Esophagus squamous epithelium (tissue), 4 donors: ENCODE measurements at regions not wholly inside any gene's neighbourhood (a gene's known extent, or its start where the extent isn't known, plus 50 kb on each side); places are given as distances from the start of the nearest gene placed in this dataset.

Experiments
- POLR2A ChIP-seq, 4 donors: fragments of 450-650 bp; IDR thresholded peaks; one replicate each; pipeline ENCODE4 v1.6.1; 2017; ENCODE audit warnings: antibody characterized with exemption in 4 of 4, mild to moderate bottlenecking in 4 of 4, moderate library complexity in 3 of 4
- TF ChIP-seq, protein P1 (sequence below), 6 experiments: fragments of 450-650 bp in 4 of 6; fragments of 200-600 bp in 2 of 6; sonication (generic) in 2 of 6; IDR thresholded peaks; one replicate each; pipeline ENCODE4 v1.5.1; 2016 to 2019; ENCODE audit warnings: antibody characterized with exemption in 6 of 6, mild to moderate bottlenecking in 4 of 6, moderate library complexity in 4 of 6

DNA sequence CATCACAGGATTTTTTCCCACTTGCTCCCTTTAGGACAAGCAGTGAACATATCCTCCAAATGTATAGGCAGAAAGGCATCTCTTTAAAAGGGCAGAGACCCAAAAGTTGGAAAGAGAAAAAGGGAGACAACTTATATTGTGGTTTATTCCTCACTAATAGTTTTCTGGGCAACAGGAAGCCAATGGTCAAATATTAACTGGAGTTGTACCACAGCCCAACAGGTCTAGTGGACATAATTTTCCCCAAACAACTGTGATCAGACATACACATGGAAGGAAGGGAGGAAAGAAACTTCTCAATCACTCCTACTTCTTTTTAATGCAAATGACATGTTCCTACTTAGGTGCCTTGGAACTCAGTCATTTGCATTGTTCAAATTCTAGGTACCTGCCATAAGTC lies 78.4 kb downstream of the SOX9 start:
- TF ChIP-seq, protein P1, sequence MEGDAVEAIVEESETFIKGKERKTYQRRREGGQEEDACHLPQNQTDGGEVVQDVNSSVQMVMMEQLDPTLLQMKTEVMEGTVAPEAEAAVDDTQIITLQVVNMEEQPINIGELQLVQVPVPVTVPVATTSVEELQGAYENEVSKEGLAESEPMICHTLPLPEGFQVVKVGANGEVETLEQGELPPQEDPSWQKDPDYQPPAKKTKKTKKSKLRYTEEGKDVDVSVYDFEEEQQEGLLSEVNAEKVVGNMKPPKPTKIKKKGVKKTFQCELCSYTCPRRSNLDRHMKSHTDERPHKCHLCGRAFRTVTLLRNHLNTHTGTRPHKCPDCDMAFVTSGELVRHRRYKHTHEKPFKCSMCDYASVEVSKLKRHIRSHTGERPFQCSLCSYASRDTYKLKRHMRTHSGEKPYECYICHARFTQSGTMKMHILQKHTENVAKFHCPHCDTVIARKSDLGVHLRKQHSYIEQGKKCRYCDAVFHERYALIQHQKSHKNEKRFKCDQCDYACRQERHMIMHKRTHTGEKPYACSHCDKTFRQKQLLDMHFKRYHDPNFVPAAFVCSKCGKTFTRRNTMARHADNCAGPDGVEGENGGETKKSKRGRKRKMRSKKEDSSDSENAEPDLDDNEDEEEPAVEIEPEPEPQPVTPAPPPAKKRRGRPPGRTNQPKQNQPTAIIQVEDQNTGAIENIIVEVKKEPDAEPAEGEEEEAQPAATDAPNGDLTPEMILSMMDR (IDR thresholded peaks at IDR 0.05): no peak
- TF ChIP-seq POLR2A (IDR thresholded peaks at IDR 0.05): no peak
